Activated CD4-positive, alpha-beta T cell treated with anti-CD3 and anti-CD28 coated beads, Interleukin-2, Interleukin-6, amounts not matched to agents 100 ng/mL and 50 ng/mL, durations not matched to agents 16 hours and 8 hours (primary cell): ENCODE measurements at regions not wholly inside any gene's neighbourhood (a gene's known extent, or its start where the extent isn't known, plus 50 kb on each side); places are given as distances from the start of the nearest gene placed in this dataset.

Source experiments
- DNase-seq: peaks from one replicate; pipeline ENCODE4 v3.0.0-alpha.2; 2020

- DNase-seq = no peak
Measured at GRCh38 chr7:110337646-110338045, 753.3 kb upstream of the LRRN3 start.

- no peak for DNase-seq
Measured at GRCh38 chr7:110347081-110347480, 743.8 kb upstream of the LRRN3 start.

GRCh38 chr7:110356438-110356837, 734.5 kb upstream of the LRRN3 start:
- no peak for DNase-seq

GRCh38 chr7:110358028-110358427, 732.9 kb upstream of the LRRN3 start:
- no peak for DNase-seq

- no peak for DNase-seq
Measured at GRCh38 chr7:110371709-110372108, 719.2 kb upstream of the LRRN3 start.

GRCh38 chr7:110372685-110373084, 718.2 kb upstream of the LRRN3 start:
- DNase-seq = no peak

GRCh38 chr7:110373416-110373815, 717.5 kb upstream of the LRRN3 start:
- no peak for DNase-seq

GRCh38 chr7:110373859-110374258, 717.1 kb upstream of the LRRN3 start:
- no peak for DNase-seq

GRCh38 chr7:110375068-110375467, 715.9 kb upstream of the LRRN3 start:
- DNase-seq = no peak

GRCh38 chr7:110382736-110383135, 708.2 kb upstream of the LRRN3 start:
- DNase-seq = no peak

- no peak for DNase-seq
Measured at GRCh38 chr7:110386006-110386405, 704.9 kb upstream of the LRRN3 start.

GRCh38 chr7:110386913-110387312, 704.0 kb upstream of the LRRN3 start:
- no peak for DNase-seq

GRCh38 chr7:110387689-110388088, 703.2 kb upstream of the LRRN3 start:
- DNase-seq = no peak

GRCh38 chr7:110388457-110388856, 702.5 kb upstream of the LRRN3 start:
- DNase-seq = no peak

- no peak for DNase-seq
Measured at GRCh38 chr7:110396021-110396420, 694.9 kb upstream of the LRRN3 start.

GRCh38 chr7:110397927-110398660, 692.8 kb upstream of the LRRN3 start:
- DNase-seq = no peak

- DNase-seq = no peak
Measured at GRCh38 chr7:110399421-110399820, 691.5 kb upstream of the LRRN3 start.

GRCh38 chr7:110400411-110400810, 690.5 kb upstream of the LRRN3 start:
- DNase-seq = no peak

GRCh38 chr7:110407242-110407641, 683.7 kb upstream of the LRRN3 start:
- DNase-seq = no peak

- DNase-seq = no peak
Measured at GRCh38 chr7:110407706-110408105, 683.2 kb upstream of the LRRN3 start.

GRCh38 chr7:110412614-110413013, 678.3 kb upstream of the LRRN3 start:
- no peak for DNase-seq

- no peak for DNase-seq
Measured at GRCh38 chr7:110413038-110413437, 677.9 kb upstream of the LRRN3 start.

GRCh38 chr7:110417611-110418010, 673.3 kb upstream of the LRRN3 start:
- DNase-seq = no peak

- DNase-seq = no peak
Measured at GRCh38 chr7:110418659-110419280, 672.2 kb upstream of the LRRN3 start.

- no peak for DNase-seq
Measured at GRCh38 chr7:110420788-110421187, 670.1 kb upstream of the LRRN3 start.
